Karpas-422 (cell line): ENCODE measurements at regions not wholly inside any gene's neighbourhood (a gene's known extent, or its start where the extent isn't known, plus 50 kb on each side); places are given as distances from the start of the nearest gene placed in this dataset.

Experiments
- DNase-seq: peaks from one replicate; pipeline ENCODE4 v3.0.0-alpha.2; 2015
- H2AFZ ChIP-seq: fragments of 200-600 bp; sonication (generic); 2 replicates; pipeline ENCODE4 v1.6.1; 2014; ENCODE audit warnings: antibody characterized with exemption, low read length, mixed read lengths
- H3K27ac ChIP-seq: fragments of 200-600 bp; sonication (generic); 2 replicates; pipeline ENCODE4 v1.5.1; 2014; ENCODE audit warnings: mild to moderate bottlenecking, low read length, moderate library complexity
- H3K27me3 ChIP-seq: fragments of 200-600 bp; sonication (generic); 2 replicates; pipeline ENCODE4 v1.6.1; 2014; ENCODE audit warnings: low read length, mixed read lengths
- H3K36me3 ChIP-seq: fragments of 200-600 bp; sonication (generic); 2 replicates; pipeline ENCODE4 v1.6.1; 2014; ENCODE audit warnings: low read length, mixed read lengths; ENCODE audit not compliant: insufficient read depth
- H3K4me1 ChIP-seq: fragments of 200-600 bp; sonication (generic); 2 replicates; pipeline ENCODE4 v1.6.1; 2014; ENCODE audit warnings: mild to moderate bottlenecking, low read length, mixed read lengths
- H3K4me2 ChIP-seq: fragments of 200-600 bp; sonication (generic); 2 replicates; pipeline ENCODE4 v1.6.1; 2014; ENCODE audit warnings: low read length, low read depth, mild to moderate bottlenecking; ENCODE audit not compliant: poor library complexity, severe bottlenecking
- H3K4me3 ChIP-seq: fragments of 200-600 bp; sonication (generic); 2 replicates; pipeline ENCODE4 v1.5.1; 2014; ENCODE audit warnings: mild to moderate bottlenecking, antibody characterized with exemption, low read length, mixed read lengths
- H3K79me2 ChIP-seq: fragments of 200-600 bp; sonication (generic); 2 replicates; pipeline ENCODE4 v1.6.1; 2014; ENCODE audit warnings: mild to moderate bottlenecking, low read length, mixed read lengths
- H3K9ac ChIP-seq: fragments of 200-600 bp; sonication (generic); 2 replicates; pipeline ENCODE4 v1.6.0; 2014; ENCODE audit warnings: low read length
- H3K9me2 ChIP-seq: fragments of 200-600 bp; sonication (generic), shearing (Covaris generic); replicated peaks from 2 replicates; pipeline ENCODE4 v1.6.0; 2014; ENCODE audit warnings: mild to moderate bottlenecking, low read length, moderate library complexity; ENCODE audit not compliant: insufficient read depth
- H3K9me3 ChIP-seq: fragments of 300-700, 200-600 bp; sonication (generic); 2 replicates; pipeline ENCODE4 v1.6.1; 2014; ENCODE audit warnings: low read length, mixed read lengths
- H4K20me1 ChIP-seq: fragments of 200-600 bp; sonication (generic); 2 replicates; pipeline ENCODE4 v1.6.1; 2014; ENCODE audit warnings: mild to moderate bottlenecking, antibody characterized with exemption, low read length, low read depth; ENCODE audit not compliant: insufficient read depth

DNA sequence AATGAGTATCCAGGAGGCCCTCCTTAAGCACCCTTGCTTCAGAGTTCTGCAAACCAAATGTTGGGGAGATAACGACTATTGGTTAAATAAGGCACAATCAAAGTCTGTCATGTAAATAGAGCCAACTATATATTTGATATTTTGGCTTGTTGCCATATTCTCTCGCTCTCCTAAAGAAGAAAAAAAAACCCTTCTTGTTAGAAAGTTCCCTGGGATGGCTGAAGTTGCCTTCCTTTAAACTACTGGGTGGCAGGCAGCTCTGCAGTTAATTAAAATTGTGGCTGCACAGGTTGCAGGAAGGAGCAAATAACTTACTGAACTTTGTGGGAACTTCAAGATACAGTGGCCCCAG, 227.0 kb upstream of the ANKRD55 start:
- no peaks in the 10 kb centered on the region for H3K36me3 ChIP-seq
- H3K4me3 ChIP-seq = no peak overlapping the region
- peaks cover 13% of the 10 kb centered on the region for H3K4me1 ChIP-seq
- H3K9me2 ChIP-seq = no peaks in the 10 kb centered on the region
- peak overlapping the region; percentile 32; the same call in 1 of the 2 replicates for H2AFZ ChIP-seq
- no peaks in the 10 kb centered on the region for H4K20me1 ChIP-seq
- H3K79me2 ChIP-seq = no peaks in the 10 kb centered on the region
- H3K27me3 ChIP-seq = no peaks in the 10 kb centered on the region
- H3K9ac ChIP-seq = no peak overlapping the region
- DNase-seq = no peak
- H3K4me2 ChIP-seq = no peak overlapping the region
- H3K9me3 ChIP-seq = no peaks in the 10 kb centered on the region
- no peak overlapping the region for H3K27ac ChIP-seq

GRCh38 chr5:56459394-56460194, 226.5 kb upstream of the ANKRD55 start:
- no peaks in the 10 kb centered on the region for H3K27me3 ChIP-seq
- no peaks in the 10 kb centered on the region for H3K9me3 ChIP-seq
- no peaks in the 10 kb centered on the region for H3K36me3 ChIP-seq
- DNase-seq = no peak
- H3K9me2 ChIP-seq = no peaks in the 10 kb centered on the region
- no peak overlapping the region for H3K27ac ChIP-seq
- peaks cover 13% of the 10 kb centered on the region for H3K4me1 ChIP-seq
- 0 out of 2 replicates have a peak overlapping the region, but pooled peaks have one; percentile 32 for H2AFZ ChIP-seq
- no peak overlapping the region for H3K4me2 ChIP-seq
- no peaks in the 10 kb centered on the region for H4K20me1 ChIP-seq
- H3K4me3 ChIP-seq = no peak overlapping the region
- no peaks in the 10 kb centered on the region for H3K79me2 ChIP-seq
- H3K9ac ChIP-seq = no peak overlapping the region

- Histone ChIP-seq H3K79me2 (no peaks in the 10 kb centered on the region), H3K4me1 (peaks cover 13% of the 10 kb centered on the region), H3K36me3 (no peaks in the 10 kb centered on the region), H4K20me1 (no peaks in the 10 kb centered on the region), H2AFZ (no peak overlapping the region), H3K27ac (no peak overlapping the region), H3K9me3 (no peaks in the 10 kb centered on the region), H3K9me2 (no peaks in the 10 kb centered on the region), H3K27me3 (no peaks in the 10 kb centered on the region), H3K4me2 (no peak overlapping the region), H3K9ac (no peak overlapping the region), H3K4me3 (no peak overlapping the region)
- DNase-seq = no peak
Observed at GRCh38 chr5:56457887-56458812, 225.0 kb upstream of the ANKRD55 start.

- Histone ChIP-seq H3K4me3 (no peak overlapping the region), H3K4me1 (peaks cover 14% of the 10 kb centered on the region), H3K4me2 (no peak overlapping the region), H3K9me2 (no peaks in the 10 kb centered on the region), H3K79me2 (no peaks in the 10 kb centered on the region), H3K36me3 (no peaks in the 10 kb centered on the region), H3K27ac (no peak overlapping the region), H3K27me3 (no peaks in the 10 kb centered on the region), H3K9ac (no peak overlapping the region), H3K9me3 (no peaks in the 10 kb centered on the region), H4K20me1 (no peaks in the 10 kb centered on the region), H2AFZ (no peak overlapping the region)
- no peak for DNase-seq
Observed at GRCh38 chr5:56456002-56456401, 222.9 kb upstream of the ANKRD55 start.

- no peaks in the 10 kb centered on the region for H3K9me3 ChIP-seq
- H3K79me2 ChIP-seq = no peaks in the 10 kb centered on the region
- H3K4me2 ChIP-seq = no peak overlapping the region
- no peak for DNase-seq
- no peaks in the 10 kb centered on the region for H4K20me1 ChIP-seq
- no peak overlapping the region for H3K27ac ChIP-seq
- no peaks in the 10 kb centered on the region for H3K36me3 ChIP-seq
- no peaks in the 10 kb centered on the region for H3K9me2 ChIP-seq
- H2AFZ ChIP-seq = no peak overlapping the region
- no peak overlapping the region for H3K9ac ChIP-seq
- H3K4me3 ChIP-seq = no peak overlapping the region
- H3K27me3 ChIP-seq = no peaks in the 10 kb centered on the region
- H3K4me1 ChIP-seq = peaks cover 19% of the 10 kb centered on the region
Observed at GRCh38 chr5:56455417-56455816, 222.3 kb upstream of the ANKRD55 start.

- DNase-seq = no peak
Observed at GRCh38 chr5:56454219-56454862, 221.2 kb upstream of the ANKRD55 start.

GRCh38 chr5:56451742-56452141, 218.6 kb upstream of the ANKRD55 start:
- no peak overlapping the region for H2AFZ ChIP-seq
- H3K27ac ChIP-seq = no peak overlapping the region
- H3K4me2 ChIP-seq = no peak overlapping the region
- no peaks in the 10 kb centered on the region for H3K27me3 ChIP-seq
- no peak overlapping the region for H3K4me3 ChIP-seq
- H3K9me3 ChIP-seq = no peaks in the 10 kb centered on the region
- no peaks in the 10 kb centered on the region for H3K79me2 ChIP-seq
- no peaks in the 10 kb centered on the region for H3K36me3 ChIP-seq
- no peak for DNase-seq
- H3K9ac ChIP-seq = no peak overlapping the region
- H4K20me1 ChIP-seq = no peaks in the 10 kb centered on the region
- H3K4me1 ChIP-seq = peaks cover 40% of the 10 kb centered on the region
- H3K9me2 ChIP-seq = no peaks in the 10 kb centered on the region

More at GRCh38 chr5:56454219-56454862, 221.2 kb upstream of the ANKRD55 start:
- Histone ChIP-seq H3K79me2 (no peaks in the 10 kb centered on the region), H3K27ac (no peak overlapping the region), H2AFZ (no peak overlapping the region), H3K4me1 (peaks cover 18% of the 10 kb centered on the region), H3K4me3 (no peak overlapping the region), H3K4me2 (no peak overlapping the region), H3K36me3 (no peaks in the 10 kb centered on the region), H3K27me3 (no peaks in the 10 kb centered on the region), H3K9ac (no peak overlapping the region), H4K20me1 (no peaks in the 10 kb centered on the region), H3K9me3 (no peaks in the 10 kb centered on the region), H3K9me2 (no peaks in the 10 kb centered on the region)

- H3K9ac ChIP-seq = no peak overlapping the region
- no peak for DNase-seq
- no peaks in the 10 kb centered on the region for H3K36me3 ChIP-seq
- H3K9me2 ChIP-seq = no peaks in the 10 kb centered on the region
- no peak overlapping the region for H3K4me3 ChIP-seq
- no peaks in the 10 kb centered on the region for H3K79me2 ChIP-seq
- H3K27me3 ChIP-seq = no peaks in the 10 kb centered on the region
- H4K20me1 ChIP-seq = no peaks in the 10 kb centered on the region
- H3K4me2 ChIP-seq = peak overlapping the region; percentile 42
- no peaks in the 10 kb centered on the region for H3K9me3 ChIP-seq
- H3K27ac ChIP-seq = no peak overlapping the region
- peaks cover 40% of the 10 kb centered on the region for H3K4me1 ChIP-seq
- no peak overlapping the region for H2AFZ ChIP-seq
Observed at GRCh38 chr5:56450766-56451165, 217.6 kb upstream of the ANKRD55 start.
